Activated CD8-positive, alpha-beta memory T cell treated with anti-CD3 and anti-CD28 coated beads, Interleukin-2, amount 50 U/mL, for 4 hours (primary cell): ENCODE measurements at regions not wholly inside any gene's neighbourhood (a gene's known extent, or its start where the extent isn't known, plus 50 kb on each side); places are given as distances from the start of the nearest gene placed in this dataset.
"Not testable (repeated sequence)": the region's sequence is repeated elsewhere in the genome, so short reads cannot be mapped to it uniquely, and the experiment has no call there.

ENCODE experiments used
- DNase-seq: peaks from one replicate; pipeline ENCODE4 v3.0.0-alpha.2; 2020

DNA sequence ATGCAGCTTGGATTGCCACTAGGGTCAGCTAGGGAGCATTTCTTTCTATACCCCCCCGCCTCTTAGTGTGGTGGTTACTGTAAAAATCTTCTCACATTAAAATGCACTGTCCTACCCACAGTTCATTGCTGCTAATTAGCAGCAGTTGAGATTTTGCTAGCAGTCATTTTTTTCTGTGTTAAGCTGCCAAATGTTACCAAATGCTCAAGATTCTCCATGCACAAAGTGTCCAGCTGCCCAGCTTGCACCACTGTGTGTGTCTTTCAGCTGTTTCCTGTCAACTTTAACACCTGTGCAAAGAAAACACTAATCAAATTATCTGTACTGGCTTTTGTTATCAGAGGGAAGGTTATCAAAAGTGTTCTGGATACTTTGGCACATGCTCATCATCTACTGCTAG lies 679.3 kb downstream of the NR4A2 start:
- no peak for DNase-seq

DNA sequence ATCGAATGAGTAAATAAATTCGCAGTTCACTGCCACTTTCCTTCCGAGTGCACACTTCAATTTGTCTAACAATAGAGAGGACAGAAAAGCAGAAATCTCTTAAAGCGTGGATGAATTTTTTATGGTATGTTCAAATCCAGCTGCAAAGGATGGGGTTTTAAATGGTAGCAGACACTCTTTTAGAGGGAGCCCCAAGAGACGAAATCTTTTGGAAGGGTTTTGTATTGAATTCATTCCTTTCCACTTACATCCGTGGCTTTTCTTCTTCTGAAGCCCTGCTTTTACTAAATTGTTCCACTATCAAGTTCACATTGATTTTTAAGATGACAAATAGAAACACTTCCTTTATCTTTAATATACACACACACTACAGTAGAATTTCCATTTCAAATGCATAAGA lies 680.7 kb downstream of the NR4A2 start:
- no peak for DNase-seq

DNA sequence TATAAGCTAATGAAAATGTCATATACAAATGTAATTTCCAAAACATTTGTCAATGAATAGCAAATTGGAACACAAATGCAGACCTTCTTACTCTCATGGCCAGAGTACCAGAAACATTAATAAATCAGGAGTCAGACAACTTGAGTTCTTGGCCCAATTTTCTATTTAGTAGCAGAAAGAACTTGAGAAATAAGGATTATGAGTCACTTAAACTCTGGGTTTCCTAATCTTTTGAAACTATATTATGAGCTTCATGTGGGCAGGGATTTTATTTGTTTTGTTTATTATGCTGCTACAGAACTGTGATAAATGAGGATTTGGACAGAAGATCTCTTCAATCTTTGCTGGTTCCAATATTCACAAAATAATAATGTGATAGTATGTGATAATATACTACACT lies 686.7 kb downstream of the NR4A2 start:
- no peak for DNase-seq

DNA sequence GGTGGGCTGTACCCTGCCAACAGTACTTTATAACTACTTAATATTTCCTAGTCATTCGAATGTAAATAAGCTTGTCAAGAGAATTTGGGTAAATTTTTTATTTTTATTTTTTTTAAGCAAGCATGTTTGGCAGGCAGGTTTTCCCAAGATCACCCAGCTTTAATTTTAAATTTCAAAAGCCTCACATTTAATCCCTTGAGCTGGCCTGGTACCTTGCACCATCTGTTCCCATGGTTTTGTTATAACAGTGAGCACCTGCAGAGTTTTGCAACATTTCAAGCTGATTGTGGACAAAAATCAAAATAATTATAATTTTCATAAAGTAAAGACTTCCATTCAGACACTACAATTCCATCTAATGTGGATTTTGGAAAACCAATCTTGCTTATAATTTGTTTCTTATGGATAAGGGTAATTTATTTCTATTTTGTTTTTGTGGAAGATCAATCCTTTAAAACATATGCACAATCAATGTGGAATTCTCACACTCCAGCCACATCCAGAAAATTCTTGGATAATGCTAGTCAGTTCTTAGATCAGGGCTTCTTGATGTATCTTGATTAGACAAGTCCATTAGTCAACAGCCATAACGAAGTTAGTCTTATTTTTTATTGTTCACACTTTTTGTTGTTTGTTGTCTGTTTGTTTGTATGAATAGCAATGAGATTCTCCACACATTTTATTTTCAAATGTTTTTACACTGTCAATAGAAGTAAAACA lies 689.3 kb downstream of the NR4A2 start:
- no peak for DNase-seq

DNA sequence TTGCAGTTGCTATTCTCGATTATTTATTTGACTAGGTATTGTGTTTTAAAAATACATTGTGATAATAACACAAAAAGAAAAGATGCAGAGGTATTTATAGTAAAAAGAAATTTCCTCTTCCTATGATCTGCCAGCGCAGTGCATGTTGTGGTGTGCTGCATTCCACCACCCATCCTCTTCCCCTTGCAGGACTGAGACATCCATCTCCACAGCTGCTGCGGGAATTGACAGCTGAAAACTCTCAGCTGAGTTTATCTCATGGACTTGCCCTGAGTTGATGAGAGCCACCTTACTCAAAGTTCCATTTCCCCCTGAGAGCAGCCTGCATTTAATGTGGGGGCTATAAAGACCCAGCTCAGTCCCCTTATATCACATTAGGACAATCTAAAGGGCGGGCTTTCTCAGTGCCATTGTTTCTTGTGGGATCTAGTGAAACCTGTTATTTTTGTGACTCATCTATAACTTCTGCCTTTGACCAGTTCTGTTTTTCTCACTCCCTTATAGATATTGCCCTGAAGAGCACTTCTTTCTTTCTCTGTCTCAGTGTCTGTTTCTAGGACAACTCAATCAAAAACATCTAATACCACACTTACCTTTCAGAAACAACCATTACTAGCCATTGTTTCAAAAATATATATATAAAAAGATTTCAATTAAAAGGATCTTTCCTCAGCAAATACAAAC lies 698.5 kb downstream of the NR4A2 start:
- no peak for DNase-seq

DNA sequence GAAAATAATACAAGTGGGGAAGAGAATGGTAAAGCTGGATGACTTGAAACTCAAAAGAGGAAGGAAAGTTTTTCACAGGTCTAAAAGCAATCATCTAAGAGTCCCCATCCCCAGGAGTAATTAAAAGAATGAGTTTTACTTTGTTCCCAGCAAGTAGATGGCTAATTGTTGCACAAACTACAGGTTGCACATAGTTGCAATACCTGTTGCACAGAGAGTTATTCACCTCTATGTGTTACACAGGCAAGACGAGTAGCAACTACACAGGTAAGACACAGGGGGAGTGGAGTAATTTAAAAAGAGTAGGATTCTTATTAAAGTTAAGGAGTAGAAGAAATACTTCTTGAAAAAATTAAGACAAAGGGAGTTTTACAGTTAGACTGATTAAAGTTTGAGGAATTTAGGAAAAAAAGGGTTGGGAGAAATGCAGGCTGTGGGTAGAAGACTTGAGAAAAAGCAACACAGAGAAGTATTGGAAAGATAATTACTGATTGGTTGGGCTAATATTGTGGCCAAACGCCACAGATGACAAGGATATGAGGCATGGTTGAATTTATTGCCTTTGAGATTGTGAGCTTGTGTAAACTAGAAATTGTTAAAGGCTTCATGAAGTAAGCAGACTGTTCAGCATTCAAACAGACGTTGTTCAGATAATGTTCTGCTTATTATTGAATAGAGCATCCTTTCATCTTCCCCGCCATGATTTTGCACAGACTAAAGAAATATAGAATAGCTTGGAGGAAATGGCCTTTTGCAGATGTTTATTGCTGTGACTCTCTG lies 699.3 kb downstream of the NR4A2 start:
- no peak for DNase-seq

DNA sequence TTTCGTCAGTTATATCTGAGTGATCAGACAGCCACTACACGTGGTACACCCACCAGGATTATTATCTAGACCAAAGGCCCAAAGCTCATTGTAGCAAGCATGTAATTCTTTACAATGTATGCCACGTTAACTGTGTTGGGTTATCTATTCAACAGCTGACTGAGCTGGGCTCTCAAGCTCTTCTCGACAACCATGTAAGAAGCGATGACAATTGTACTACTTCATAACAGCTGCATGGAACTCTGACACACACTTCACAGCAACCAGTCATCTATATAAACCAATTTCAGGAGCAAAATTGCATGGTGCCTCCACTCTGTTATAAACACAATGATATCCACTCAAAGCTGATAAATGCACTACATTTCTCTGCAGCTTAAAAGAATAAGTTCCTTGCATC lies 701.8 kb downstream of the NR4A2 start:
- DNase-seq, result no peak

DNA sequence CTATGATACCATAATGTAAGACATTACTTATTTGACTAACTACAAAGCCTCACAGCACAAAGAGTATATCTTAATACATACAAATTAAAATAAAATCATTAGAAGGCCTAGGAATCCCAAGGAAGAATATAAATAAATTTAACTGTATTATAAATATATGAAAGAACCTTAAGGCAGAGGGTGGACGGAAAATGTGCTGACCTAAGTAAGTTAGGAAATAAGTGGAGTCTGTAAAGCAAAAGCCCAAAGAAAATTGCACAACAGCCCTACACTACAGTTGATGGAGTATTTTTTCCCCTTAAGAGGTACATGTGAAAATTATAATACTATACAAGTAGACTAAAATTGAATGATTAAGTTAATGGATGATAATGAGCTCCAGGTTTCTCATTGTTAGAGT lies 710.1 kb downstream of the NR4A2 start:
- DNase-seq, result no peak

DNA sequence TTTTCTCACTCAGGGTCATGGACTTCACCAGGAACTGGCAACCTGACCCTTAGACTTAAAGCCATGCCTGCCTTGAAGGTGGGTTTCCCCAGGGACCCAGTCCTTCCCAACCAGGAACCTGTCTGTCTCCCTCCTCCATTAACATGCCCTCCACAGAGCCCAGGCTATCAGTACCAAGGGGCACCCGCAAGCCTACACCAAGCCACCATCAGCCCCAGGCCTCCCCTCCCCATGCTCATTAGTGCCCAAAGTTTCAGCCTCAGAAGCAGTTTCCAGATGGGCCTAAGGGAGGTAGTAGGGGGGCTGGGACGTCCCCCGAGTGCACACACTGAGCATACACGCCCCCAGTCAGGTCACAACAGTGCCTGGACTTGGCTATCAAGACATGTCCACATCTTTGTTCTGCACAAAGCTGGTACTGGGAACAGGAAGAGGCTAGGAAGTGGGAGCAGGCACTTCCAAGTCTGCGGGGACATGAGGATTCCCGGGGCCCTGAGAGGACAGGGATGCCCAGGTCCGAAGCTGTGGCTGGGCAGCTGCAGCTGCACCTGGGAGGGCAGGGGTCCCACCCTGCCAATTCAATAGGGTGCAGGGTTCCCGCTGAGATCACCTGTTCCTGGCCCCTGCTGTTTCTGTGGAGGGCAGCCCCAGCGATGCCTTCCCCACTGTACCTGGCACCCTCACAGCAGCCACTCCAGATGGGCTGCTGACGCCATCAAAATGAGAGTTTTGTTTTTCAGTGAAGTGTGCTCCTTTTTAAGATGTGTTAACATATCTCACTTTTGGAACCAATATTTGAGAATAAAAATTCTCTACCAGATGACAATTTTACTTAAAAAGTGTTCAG lies 731.4 kb downstream of the NR4A2 start:
- DNase-seq, result no peak

DNA sequence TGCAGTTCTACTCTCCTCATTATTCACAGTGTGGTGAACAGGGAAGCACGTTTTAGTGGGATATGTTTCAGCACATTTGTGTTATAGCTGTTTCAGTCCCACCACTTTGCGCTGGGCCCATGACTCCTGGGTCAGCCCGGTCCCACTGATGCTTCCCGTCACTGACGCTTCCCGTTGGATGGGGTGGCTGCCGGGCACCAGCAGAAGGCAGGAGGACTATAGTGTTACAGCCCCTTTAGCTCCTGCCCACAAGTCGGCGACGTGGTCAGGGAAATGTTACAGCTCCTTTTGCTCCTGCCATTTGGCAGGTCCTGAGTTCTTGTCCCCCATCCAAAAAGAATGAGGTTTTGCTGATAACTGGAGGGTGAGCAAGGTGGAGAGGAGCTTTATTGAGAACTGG lies 732.2 kb downstream of the NR4A2 start:
- no peak for DNase-seq

DNA sequence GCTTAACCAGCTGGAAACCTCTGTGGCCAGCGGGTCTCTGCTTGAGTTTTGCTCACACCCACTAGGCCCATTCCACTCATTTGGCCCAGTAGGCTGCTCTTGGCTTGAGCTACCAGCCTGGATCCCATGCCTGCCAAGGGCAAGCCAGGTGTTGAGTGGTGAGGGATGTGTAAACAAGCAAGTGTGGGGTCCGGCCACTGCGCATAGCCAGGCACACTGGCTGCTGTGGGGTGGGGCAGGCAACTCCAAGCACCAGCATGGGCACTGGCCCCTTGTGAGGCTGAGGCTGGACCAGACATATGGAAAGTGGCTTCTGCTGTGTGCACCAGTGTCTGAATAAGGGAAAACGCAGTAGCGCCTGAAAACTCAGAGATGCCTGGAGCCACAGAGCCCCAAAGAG lies 732.7 kb downstream of the NR4A2 start:
- DNase-seq, result no peak

DNA sequence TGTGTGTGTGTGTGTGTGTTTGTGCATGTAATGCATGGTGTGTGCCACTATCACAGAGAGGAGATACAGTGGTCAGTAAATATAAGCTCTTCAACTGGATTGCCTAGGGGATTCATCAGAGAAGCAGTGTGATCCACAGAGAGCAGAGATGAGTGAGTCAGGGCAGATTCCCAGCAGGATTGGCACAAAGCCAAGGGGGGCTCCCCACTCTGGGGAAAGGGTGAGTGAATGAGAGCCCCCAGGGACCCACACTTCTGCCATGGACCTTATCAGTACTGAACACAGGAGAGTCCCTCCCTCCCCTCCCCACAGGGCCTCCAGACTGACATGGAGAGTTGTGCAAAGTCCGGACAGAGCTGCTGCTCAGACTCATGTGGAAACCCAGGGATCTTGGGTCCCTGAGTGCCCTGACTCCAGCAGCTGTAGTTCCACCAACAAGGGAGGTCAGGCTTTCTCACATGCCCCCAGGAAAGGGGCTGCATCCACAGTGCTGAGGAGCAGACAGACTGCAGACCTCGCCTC lies 748.8 kb downstream of the NR4A2 start:
- DNase-seq, result no peak

DNA sequence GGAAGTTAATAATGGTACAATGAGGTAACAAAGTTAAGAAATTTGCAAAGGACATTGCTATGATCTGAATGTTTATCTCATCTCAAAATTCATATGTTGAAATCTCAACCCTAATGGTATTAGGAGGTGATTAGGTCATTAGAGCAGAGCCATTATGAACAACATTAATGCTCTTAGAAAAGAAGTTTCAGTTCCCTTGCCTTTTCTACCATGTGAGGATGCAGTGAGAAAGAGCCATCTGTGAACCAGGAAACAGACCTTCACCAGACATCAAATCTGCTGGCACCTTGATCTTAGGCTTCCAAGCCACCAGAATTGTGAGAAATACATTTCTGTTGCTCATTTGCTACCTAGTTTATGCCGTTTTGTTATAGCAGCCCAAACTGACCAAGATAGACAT lies 757.6 kb downstream of the NR4A2 start:
- DNase-seq, result no peak

DNA sequence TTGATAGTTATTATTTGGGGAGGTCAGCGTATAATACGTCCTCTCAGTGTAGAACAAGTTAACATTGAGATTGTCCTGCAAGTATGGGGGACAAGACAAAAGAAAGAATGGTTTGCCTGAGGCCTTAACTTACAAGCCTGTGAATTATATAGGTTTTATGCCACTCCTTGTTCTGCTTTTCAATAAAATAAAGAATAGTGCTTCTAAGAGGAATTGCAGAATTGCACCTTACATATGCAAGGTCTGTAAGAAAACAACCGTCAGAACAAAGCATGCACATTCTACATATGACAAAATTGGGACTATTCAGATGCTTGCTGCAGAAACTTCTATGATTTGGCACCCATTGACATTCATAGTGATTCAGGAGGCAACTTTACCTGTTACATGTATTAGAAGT lies 785.0 kb downstream of the NR4A2 start:
- no peak for DNase-seq

DNA sequence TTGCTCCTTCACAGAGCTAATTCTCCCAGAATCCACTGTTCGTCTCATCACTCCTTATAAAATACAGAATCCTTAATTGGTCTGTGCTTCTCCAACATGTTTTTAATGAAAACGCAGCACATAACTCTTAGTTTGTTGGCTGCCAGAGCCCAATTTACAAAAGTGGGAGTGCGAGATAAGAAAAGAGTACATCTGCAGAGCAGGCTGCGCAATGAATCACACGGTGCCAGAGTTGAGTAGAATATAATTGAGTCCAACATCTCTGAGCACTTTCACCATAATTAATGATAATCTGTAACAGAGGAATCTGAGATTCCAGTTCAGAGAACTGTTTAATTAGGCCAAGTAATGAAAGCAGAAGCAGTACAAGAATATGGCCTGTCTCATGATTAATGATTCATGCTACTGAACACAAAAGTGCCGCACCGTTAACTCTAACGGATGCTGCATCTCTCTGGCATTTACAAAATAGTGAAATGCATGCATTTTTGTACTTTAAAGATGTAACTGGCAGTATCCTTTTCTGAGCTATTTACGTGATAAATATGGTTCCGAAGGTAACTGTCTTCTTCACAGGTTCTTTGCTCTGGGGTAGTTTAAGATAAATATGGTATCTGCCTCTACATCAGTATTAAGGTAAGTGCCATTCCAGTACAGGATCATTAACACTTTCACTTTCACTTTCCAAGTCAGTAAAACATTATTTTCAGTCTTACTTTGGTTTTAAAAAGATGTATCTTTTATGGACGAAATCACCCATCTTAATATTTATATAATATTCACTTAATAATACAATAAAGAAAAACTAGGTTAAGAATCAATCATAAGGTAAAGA lies 785.6 kb downstream of the NR4A2 start:
- DNase-seq, result no peak

DNA sequence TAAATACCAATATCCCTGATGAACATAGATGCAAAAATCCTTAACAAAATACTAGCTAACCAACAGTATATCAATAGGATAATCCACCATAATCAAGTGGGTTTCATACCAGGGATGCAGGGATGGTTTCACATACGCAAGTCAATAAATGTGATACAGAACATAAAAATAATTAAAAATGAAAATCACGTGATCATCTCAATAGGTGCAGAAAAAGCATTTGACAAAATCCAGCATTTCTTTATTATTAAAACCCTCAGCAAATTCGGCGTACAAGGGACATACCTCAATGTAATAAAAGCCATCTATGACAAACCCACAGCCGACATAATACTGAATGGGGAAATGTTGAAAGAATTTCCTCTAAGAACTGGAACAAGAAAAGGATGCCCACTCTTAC lies 793.5 kb downstream of the NR4A2 start:
- DNase-seq, result not testable (repeated sequence)

DNA sequence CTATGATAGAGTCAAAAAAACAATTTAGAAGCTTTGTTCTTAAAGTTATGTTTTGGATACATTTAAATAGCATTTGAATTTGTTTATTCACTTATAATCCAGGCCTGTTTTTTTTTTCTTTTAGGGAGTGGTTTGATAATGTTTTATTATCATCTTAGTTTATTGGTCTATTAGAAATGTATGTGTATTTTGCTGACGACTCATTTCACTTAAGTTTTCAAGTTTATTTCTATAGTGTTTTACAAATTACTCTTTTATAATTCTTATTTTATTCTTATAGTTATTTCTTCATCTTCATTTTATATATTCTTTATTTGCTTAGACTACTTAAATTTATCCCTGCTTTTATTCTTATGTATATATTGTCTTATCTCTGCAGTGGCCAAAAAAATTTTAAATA lies 804.5 kb downstream of the NR4A2 start:
- no peak for DNase-seq

DNA sequence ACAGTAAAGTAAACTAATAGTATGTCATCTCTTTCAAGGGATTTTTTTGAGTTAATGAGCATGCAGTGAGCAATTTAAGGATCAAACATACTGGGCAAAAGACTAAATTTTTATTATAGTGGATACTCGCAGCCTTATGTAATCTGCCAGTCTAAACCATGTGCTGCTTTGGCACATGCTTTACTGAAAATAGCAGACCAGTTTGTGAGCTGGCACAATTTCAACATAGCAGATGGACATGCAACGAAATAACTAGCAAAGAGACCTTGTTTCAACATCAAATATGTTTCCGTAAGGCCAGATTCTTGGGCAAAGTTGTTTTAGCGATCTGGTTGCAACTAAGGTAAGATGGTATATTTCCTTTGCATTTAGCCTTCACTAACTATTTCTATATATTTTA lies 807.3 kb downstream of the NR4A2 start:
- DNase-seq, result no peak

DNA sequence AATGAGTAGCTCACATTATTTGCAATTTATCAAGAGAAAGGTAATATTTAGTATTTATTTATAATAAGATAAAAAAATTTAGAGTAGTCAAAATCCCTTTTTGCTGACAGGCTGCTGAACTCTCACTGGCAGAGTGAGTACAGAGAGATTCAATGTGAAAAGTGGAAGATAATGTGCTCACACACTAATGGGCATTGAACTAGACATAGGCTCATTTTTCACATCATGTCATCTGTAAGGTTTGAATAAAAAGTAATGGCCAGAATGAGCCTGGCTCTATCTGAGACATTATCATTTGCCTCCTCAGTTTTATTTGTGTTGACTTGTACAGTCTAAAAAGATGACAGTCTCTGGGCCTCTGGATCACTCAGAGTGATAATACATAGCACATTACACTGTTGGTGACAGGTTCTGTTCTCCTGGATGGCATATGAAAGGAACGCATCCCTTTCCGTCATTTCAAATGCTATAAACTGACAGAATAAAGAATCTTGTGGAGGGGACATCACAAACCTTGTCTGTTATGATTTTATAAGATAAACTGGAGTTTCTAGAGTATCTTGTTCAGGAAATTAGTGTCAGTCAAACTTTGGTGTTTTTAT lies 812.9 kb downstream of the NR4A2 start:
- no peak for DNase-seq

DNA sequence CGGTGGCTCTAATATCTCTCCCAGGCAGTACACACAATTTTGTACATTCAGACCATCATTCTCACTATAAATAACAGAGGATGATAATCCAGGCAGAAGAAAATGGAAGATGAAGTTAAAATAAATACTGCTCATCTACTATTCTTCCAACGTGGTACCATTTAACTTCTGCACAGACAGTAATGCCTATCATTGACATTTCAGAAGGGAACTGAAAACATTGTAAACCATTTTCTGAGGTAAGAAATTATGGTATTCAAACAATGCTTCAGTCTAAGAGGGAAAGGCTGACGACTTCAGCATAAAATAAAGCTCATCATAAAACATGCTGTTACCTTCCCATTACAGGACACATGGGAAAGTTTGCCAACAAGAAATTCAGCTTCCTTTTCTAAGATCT lies 814.4 kb downstream of the NR4A2 start:
- no peak for DNase-seq

DNA sequence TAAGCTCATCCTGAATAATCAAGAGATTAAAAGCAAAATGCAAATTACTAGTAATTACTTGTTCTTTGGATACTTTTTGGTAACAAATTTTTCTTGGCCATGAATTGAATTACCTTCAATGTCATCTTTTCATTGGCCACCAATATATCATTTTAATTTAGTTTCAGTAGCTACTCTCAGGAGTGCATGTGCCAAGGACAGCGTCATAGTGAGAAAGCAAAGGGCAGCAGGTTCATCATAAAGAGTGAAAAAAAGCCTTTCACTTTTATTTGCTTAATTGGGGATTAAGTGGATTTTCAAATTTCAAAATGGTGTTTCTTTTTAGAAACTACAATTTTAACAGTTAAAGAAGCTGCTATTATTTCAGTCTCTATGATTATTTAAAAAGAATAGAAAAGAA lies 815.2 kb downstream of the NR4A2 start:
- no peak for DNase-seq

DNA sequence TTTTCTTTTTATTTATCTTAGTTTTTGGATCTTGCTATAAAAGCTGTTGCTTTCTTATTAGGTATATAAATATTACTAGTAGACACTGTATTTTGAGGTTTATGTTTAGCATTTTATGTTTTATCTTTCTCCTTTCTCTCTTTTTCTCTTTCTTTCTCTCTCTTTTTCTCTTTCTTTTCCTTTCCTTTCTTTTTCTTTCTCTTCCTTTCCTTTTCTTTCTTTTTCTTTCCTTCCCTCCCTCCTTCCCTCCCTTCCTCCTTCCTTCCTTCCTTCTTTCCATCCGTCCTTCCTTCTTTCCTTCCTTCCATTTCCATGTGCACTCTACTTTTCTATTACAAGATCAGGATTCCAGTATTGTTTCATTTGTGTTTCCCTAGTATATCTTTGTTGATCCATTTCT lies 814.8 kb downstream of the KCNJ3 start:
- no peak for DNase-seq
